HEK293 (cell line): ENCODE measurements at regions not wholly inside any gene's neighbourhood (a gene's known extent, or its start where the extent isn't known, plus 50 kb on each side); places are given as distances from the start of the nearest gene placed in this dataset.

ENCODE experiments used
- CTCF ChIA-PET: fragments of 350-600 bp; formaldehyde crosslinking; extraction: SDS; loops from one replicate; lab custom pipeline; 2021; ENCODE audit warnings: antibody characterized with exemption; lab: Yijun Ruan, JAX
- POLR2A ChIA-PET: fragments of 300-600 bp; formaldehyde crosslinking; extraction: SDS; loops from one replicate; lab custom pipeline; 2020; ENCODE audit warnings: antibody characterized with exemption, inconsistent platforms; lab: Yijun Ruan, JAX
- H3K27ac ChIP-seq: fragments of 200-500 bp; sonication (Bioruptor generic); 2 replicates; pipeline ENCODE4 v1.5.1; 2014; ENCODE audit warnings: low read depth, low read length, control low read depth, inconsistent platforms; ENCODE audit errors: extremely low read depth
- H3K36me3 ChIP-seq, 2 experiments: fragments of 200-500 bp in 1 of 2; sonication (Bioruptor generic) in 1 of 2; 1 replicate in 1 of 2; 2 replicates in 1 of 2; pipeline ENCODE4 v1.5.1; 2014 to 2017; ENCODE audit warnings: inconsistent platforms in 2 of 2, low read length in 2 of 2; ENCODE audit not compliant: control insufficient read depth in 2 of 2, insufficient read depth in 1 of 2
- H3K4me1 ChIP-seq: fragments of 200-500 bp; sonication (Bioruptor generic); 2 replicates; pipeline ENCODE4 v1.5.1; 2014; ENCODE audit warnings: mild to moderate bottlenecking, low read length, inconsistent platforms; ENCODE audit not compliant: control insufficient read depth, insufficient read depth
- H3K4me3 ChIP-seq: 2 replicates; pipeline ENCODE4 v1.5.1; 2011; ENCODE audit warnings: low read depth, mild to moderate bottlenecking, control low read depth, low read length, moderate library complexity
- H3K9me3 ChIP-seq: fragments of 200-500 bp; sonication (Bioruptor generic); 2 replicates; pipeline ENCODE4 v1.5.1; 2014; ENCODE audit warnings: low read depth, low read length, inconsistent platforms; ENCODE audit not compliant: control insufficient read depth, insufficient read depth
- BCL11B ChIP-seq: fragments of 450-650 bp; formaldehyde crosslinking; IDR thresholded peaks from 2 replicates; pipeline ENCODE4 v1.5.1; 2016; ENCODE audit warnings: low read depth, missing biosample characterization, missing genetic modification characterization
- OVOL3 ChIP-seq: fragments of 450-650 bp; formaldehyde crosslinking; IDR thresholded peaks from 2 replicates; pipeline ENCODE4 v1.5.1; 2016; ENCODE audit warnings: missing biosample characterization, missing genetic modification characterization
- PRDM1 ChIP-seq: fragments of 450-650 bp; formaldehyde crosslinking; IDR thresholded peaks from 2 replicates; pipeline ENCODE4; 2016; ENCODE audit warnings: missing biosample characterization, missing genetic modification characterization
- SP2 ChIP-seq: fragments of 450-650 bp; formaldehyde crosslinking; IDR thresholded peaks from 2 replicates; pipeline ENCODE4 v1.5.1; 2016; ENCODE audit warnings: missing biosample characterization, missing genetic modification characterization
- ZNF10 ChIP-seq: fragments of 450-650 bp; formaldehyde crosslinking; IDR thresholded peaks from 2 replicates; pipeline ENCODE4 v1.5.1; 2017; ENCODE audit warnings: missing biosample characterization, missing genetic modification characterization
- ZNF121 ChIP-seq: fragments of 450-650 bp; formaldehyde crosslinking; IDR thresholded peaks from 2 replicates; pipeline ENCODE4 v1.5.1; 2016; ENCODE audit warnings: missing biosample characterization, missing genetic modification characterization
- ZNF138 ChIP-seq: fragments of 450-650 bp; formaldehyde crosslinking; IDR thresholded peaks from 2 replicates; pipeline ENCODE4 v1.5.1; 2016; ENCODE audit warnings: missing biosample characterization, missing genetic modification characterization, borderline replicate concordance
- ZNF157 ChIP-seq: fragments of 450-650 bp; formaldehyde crosslinking; IDR thresholded peaks from 2 replicates; pipeline ENCODE4 v1.5.1; 2016; ENCODE audit warnings: missing biosample characterization, missing genetic modification characterization
- ZNF202 ChIP-seq: fragments of 450-650 bp; formaldehyde crosslinking; IDR thresholded peaks from 2 replicates; pipeline ENCODE4 v1.5.1; 2016; ENCODE audit warnings: missing biosample characterization, missing genetic modification characterization, borderline replicate concordance
- ZNF223 ChIP-seq: fragments of 450-650 bp; formaldehyde crosslinking; IDR thresholded peaks from 2 replicates; pipeline ENCODE4 v1.5.1; 2016; ENCODE audit warnings: missing biosample characterization, missing genetic modification characterization
- ZNF24 ChIP-seq: fragments of 450-650 bp; formaldehyde crosslinking; IDR thresholded peaks from 2 replicates; pipeline ENCODE4 v1.5.1; 2016; ENCODE audit warnings: missing biosample characterization, missing genetic modification characterization
- ZNF350 ChIP-seq: fragments of 450-650 bp; formaldehyde crosslinking; IDR thresholded peaks from 2 replicates; pipeline ENCODE4 v1.5.0; 2017; ENCODE audit warnings: missing biosample characterization, mild to moderate bottlenecking, missing genetic modification characterization
- ZNF404 ChIP-seq: fragments of 450-650 bp; formaldehyde crosslinking; IDR thresholded peaks from 2 replicates; pipeline ENCODE4 v1.5.1; 2017; ENCODE audit warnings: missing biosample characterization, missing genetic modification characterization
- ZNF416 ChIP-seq: fragments of 450-650 bp; formaldehyde crosslinking; IDR thresholded peaks from 2 replicates; pipeline ENCODE4 v1.5.1; 2016; ENCODE audit warnings: missing biosample characterization, missing genetic modification characterization
- ZNF488 ChIP-seq: fragments of 450-650 bp; formaldehyde crosslinking; IDR thresholded peaks from 2 replicates; pipeline ENCODE4 v1.5.1; 2016; ENCODE audit warnings: missing biosample characterization, missing genetic modification characterization
- ZNF510 ChIP-seq: fragments of 450-650 bp; formaldehyde crosslinking; IDR thresholded peaks from 2 replicates; pipeline ENCODE4 v1.5.1; 2018; ENCODE audit warnings: mild to moderate bottlenecking, missing genetic modification characterization, missing biosample characterization; ENCODE audit not compliant: insufficient replicate concordance
- ZNF558 ChIP-seq: fragments of 450-650 bp; formaldehyde crosslinking; IDR thresholded peaks from 2 replicates; pipeline ENCODE4 v1.5.1; 2016; ENCODE audit warnings: missing biosample characterization, missing genetic modification characterization
- ZNF621 ChIP-seq: fragments of 450-650 bp; formaldehyde crosslinking; IDR thresholded peaks from 2 replicates; pipeline ENCODE4 v1.5.1; 2017; ENCODE audit warnings: missing biosample characterization, missing genetic modification characterization
- ZNF645 ChIP-seq: fragments of 450-650 bp; formaldehyde crosslinking; IDR thresholded peaks from 2 replicates; pipeline ENCODE4; 2016; ENCODE audit warnings: missing biosample characterization, missing genetic modification characterization
- ZNF830 ChIP-seq: fragments of 450-650 bp; IDR thresholded peaks from 2 replicates; pipeline ENCODE4 v1.5.0; 2018; ENCODE audit warnings: missing biosample characterization, missing genetic modification characterization, low read depth, mild to moderate bottlenecking, moderate library complexity
- ZNF843 ChIP-seq: fragments of 450-650 bp; formaldehyde crosslinking; IDR thresholded peaks from 2 replicates; pipeline ENCODE4 v1.5.1; 2016; ENCODE audit warnings: missing biosample characterization, missing genetic modification characterization
- ZSCAN18 ChIP-seq: fragments of 450-650 bp; formaldehyde crosslinking; IDR thresholded peaks from 2 replicates; pipeline ENCODE4 v1.5.1; 2016; ENCODE audit warnings: missing biosample characterization, missing genetic modification characterization
- TF ChIP-seq, protein P1 (sequence below): fragments of 450-650 bp; formaldehyde crosslinking; IDR thresholded peaks from 2 replicates; pipeline ENCODE4 v1.5.1; 2016; ENCODE audit warnings: missing biosample characterization, missing genetic modification characterization
- TF ChIP-seq, protein P2 (sequence below): fragments of 450-650 bp; formaldehyde crosslinking; IDR thresholded peaks from 2 replicates; pipeline ENCODE4 v1.5.1; 2016; ENCODE audit warnings: missing biosample characterization, missing genetic modification characterization
- TF ChIP-seq, protein P3 (sequence below): fragments of 450-650 bp; formaldehyde crosslinking; IDR thresholded peaks from 2 replicates; pipeline ENCODE4 v1.5.1; 2016; ENCODE audit warnings: missing biosample characterization, missing genetic modification characterization

DNA sequence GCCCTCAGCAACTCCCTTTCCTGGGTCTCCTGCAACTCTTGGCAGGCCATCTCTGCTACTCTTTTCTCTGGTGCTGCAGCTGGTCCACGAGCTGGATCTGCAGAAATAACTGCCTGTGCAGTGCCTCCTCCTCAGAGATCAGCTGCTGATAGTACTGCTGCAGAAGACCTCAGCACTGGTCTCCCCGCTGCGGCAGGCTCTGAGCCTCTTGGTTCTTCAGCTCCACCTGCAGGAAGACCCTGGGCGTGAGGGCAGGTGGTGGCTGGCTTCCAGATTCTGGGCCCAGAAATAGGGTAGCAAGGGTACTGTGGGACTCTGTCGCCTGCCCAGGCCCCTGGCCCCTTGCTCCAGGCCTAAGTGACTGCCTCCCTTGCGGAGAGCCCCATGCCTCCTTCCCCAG, 79.7 kb upstream of the C2CD4B start:
- Histone ChIP-seq H3K9me3 (no peaks in the 10 kb centered on the region), H3K4me1 (no peaks in the 10 kb centered on the region), H3K4me3 (no peak overlapping the region), H3K36me3 (no peaks in the 10 kb centered on the region), H3K27ac (no peak overlapping the region)
- TF ChIP-seq ZNF404 (tag by site-specific recombination) (no peak), ZNF223 (tag by site-specific recombination) (no peak), ZNF510 (tag by site-specific recombination) (no peak), ZSCAN18 (no peak), ZNF350 (no peak), ZNF202 (tag by site-specific recombination) (no peak), ZNF645 (no peak), ZNF558 (no peak), ZNF157 (tag by site-specific recombination) (no peak), ZNF621 (tag by site-specific recombination) (no peak)
- TF ChIP-seq, protein P1, sequence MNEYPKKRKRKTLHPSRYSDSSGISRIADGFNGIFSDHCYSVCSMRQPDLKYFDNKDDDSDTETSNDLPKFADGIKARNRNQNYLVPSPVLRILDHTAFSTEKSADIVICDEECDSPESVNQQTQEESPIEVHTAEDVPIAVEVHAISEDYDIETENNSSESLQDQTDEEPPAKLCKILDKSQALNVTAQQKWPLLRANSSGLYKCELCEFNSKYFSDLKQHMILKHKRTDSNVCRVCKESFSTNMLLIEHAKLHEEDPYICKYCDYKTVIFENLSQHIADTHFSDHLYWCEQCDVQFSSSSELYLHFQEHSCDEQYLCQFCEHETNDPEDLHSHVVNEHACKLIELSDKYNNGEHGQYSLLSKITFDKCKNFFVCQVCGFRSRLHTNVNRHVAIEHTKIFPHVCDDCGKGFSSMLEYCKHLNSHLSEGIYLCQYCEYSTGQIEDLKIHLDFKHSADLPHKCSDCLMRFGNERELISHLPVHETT (tag by site-specific recombination), result no peak
- TF ChIP-seq, protein P2, sequence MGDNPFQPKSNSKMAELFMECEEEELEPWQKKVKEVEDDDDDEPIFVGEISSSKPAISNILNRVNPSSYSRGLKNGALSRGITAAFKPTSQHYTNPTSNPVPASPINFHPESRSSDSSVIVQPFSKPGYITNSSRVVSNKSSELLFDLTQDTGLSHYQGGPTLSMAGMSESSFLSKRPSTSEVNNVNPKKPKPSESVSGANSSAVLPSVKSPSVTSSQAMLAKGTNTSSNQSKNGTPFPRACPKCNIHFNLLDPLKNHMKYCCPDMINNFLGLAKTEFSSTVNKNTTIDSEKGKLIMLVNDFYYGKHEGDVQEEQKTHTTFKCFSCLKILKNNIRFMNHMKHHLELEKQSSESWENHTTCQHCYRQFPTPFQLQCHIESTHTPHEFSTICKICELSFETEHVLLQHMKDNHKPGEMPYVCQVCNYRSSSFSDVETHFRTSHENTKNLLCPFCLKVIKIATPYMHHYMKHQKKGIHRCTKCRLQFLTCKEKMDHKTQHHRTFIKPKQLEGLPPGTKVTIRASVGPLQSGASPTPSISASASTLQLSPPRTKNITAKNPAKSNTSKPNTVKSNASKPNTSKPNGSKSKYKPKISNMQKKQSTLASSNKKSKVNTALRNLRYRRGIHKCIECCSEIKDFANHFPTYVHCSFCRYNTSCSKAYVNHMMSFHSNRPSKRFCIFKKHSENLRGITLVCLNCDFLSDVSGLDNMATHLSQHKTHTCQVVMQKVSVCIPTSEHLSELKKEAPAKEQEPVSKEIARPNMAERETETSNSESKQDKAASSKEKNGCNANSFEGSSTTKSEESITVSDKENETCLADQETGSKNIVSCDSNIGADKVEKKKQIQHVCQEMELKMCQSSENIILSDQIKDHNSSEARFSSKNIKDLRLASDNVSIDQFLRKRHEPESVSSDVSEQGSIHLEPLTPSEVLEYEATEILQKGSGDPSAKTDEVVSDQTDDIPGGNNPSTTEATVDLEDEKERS (tag by site-specific recombination), result no peak
- ChIA-PET POLR2A (no interaction called here), CTCF (interaction anchor here (1.0 to 2.5 kb wide), 2 partner anchors 9 to 62 kb away, joined by 4 to 10 read pairs; no protein-coding TSS in a partner anchor)

GRCh38 chr15:62248277-62248984, 83.3 kb upstream of the C2CD4B start:
- no peak overlapping the region for H3K27ac ChIP-seq
- POLR2A ChIA-PET, result no interaction called here
- no peaks in the 10 kb centered on the region for H3K9me3 ChIP-seq
- no peak for TF ChIP-seq ZNF10
- TF ChIP-seq OVOL3 (tag by site-specific recombination), result no peak
- no peak for TF ChIP-seq ZNF488 (tag by site-specific recombination)
- no peak for TF ChIP-seq ZNF843 (tag by site-specific recombination)
- no peak for TF ChIP-seq ZNF121 (tag by site-specific recombination)
- no peak for TF ChIP-seq PRDM1 (tag by site-specific recombination)
- TF ChIP-seq, protein P3, sequence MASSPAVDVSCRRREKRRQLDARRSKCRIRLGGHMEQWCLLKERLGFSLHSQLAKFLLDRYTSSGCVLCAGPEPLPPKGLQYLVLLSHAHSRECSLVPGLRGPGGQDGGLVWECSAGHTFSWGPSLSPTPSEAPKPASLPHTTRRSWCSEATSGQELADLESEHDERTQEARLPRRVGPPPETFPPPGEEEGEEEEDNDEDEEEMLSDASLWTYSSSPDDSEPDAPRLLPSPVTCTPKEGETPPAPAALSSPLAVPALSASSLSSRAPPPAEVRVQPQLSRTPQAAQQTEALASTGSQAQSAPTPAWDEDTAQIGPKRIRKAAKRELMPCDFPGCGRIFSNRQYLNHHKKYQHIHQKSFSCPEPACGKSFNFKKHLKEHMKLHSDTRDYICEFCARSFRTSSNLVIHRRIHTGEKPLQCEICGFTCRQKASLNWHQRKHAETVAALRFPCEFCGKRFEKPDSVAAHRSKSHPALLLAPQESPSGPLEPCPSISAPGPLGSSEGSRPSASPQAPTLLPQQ, result no peak
- TF ChIP-seq ZNF138, result no peak
- TF ChIP-seq ZNF416 (tag by site-specific recombination), result no peak
- no peak for TF ChIP-seq ZNF830 (tag by site-specific recombination)
- TF ChIP-seq SP2 (tag by site-specific recombination), result no peak
- no peak for TF ChIP-seq ZNF24 (tag by site-specific recombination)
- TF ChIP-seq BCL11B (tag by site-specific recombination), result no peak

More at GRCh38 chr15:62248277-62248984, 83.3 kb upstream of the C2CD4B start:
- H3K36me3 ChIP-seq, result no peaks in the 10 kb centered on the region
- no peaks in the 10 kb centered on the region for H3K4me1 ChIP-seq
- CTCF ChIA-PET, result interaction anchor here (0.6 to 0.7 kb wide), 2 partner anchors 93 to 524 kb away, joined by 3 to 5 read pairs; no protein-coding TSS in a partner anchor
- H3K4me3 ChIP-seq, result no peak overlapping the region
